NCI-H82 treated with DMSO at 0.1 percent for 48 hours (cell line): ENCODE measurements at regions not wholly inside any gene's neighbourhood (a gene's known extent, or its start where the extent isn't known, plus 50 kb on each side); places are given as distances from the start of the nearest gene placed in this dataset.
"Not testable (repeated sequence)": the region's sequence is repeated elsewhere in the genome, so short reads cannot be mapped to it uniquely, and the experiment has no call there.

Source experiments
- DNase-seq: peaks from one replicate; lab custom pipeline; 2025; ENCODE audit not compliant: unreplicated experiment; lab: John Stamatoyannopoulos, UW

DNA sequence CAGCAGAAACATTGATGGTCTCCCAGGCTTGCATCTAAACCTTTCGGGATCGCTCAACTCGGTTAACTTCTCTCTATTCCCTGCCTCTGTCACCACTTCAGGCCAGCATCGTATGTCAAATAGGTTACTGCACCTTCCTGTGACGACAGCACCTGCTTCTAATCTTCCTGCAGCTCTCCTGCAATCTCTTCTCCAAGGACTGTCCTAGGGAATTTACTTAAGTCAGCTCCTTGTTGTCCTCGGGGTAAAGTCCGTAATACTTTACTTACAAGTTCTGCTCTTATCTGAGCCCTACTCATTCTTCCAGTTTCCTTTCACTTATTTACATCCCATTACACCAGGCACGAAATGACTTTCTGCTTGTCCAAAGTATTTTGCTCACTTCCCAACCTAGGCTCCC lies 372.7 kb upstream of the AKR1E2 start:
- no peak for DNase-seq

DNA sequence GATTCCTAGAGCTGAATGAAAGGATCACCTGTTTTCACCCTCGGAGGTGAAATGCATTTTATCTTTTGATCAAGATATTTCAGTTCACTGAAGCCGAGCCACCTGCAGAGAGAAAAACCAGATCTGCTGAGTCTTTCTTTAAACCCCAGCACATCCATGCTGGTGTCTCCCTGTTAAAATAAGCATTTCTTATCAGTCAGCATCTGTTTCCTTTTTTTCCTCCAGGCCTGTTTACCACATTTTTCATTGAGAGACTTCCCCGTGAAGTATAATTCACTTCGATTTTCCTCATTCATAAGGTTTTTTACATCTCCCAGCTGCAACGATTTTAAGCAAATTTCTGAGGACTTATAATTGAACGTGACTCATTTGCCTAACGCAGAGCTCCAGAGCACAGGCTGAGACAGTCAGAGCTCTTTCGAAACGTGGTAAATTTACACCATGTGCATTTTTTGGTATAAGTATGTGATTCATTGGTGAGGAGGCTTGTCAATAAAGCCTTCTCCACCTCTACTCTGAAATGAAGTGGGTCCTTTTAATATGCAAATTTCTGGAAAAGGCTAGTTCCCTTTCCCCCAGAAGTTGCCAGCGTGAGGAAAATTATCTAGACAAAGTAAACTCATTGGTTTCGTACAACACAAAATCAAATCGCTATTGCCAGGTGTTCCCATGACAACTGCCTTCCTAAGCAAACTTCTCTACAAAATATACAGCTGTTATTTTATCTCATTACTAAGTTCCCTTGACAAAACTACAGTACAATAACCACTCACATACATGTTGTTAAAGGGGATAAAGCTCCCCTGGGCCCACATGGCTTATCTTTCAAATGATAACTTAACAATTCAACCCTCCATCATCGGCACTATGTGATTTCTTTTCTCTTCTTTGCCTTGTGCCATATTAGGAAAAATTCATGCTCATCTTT lies 374.8 kb upstream of the AKR1E2 start:
- DNase-seq: no peak

DNA sequence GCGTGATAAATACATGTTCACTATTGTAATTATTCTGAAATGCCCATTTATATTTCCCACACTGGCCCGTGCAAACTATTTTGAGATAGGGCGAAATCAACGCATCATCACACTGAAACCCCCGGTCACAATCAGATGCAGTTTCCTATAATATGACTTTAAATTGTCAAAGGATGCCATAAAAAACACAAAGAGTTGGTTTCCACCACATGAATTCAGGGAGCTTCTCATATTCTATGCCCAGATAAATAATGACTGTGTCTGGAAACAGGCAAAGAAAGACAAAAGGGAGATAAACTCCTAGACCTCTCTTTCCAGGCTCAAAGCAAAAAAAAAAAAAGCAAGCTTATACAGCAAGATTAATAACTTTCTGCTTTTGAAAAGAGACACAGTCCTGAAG lies 375.8 kb upstream of the AKR1E2 start:
- DNase-seq: no peak

DNA sequence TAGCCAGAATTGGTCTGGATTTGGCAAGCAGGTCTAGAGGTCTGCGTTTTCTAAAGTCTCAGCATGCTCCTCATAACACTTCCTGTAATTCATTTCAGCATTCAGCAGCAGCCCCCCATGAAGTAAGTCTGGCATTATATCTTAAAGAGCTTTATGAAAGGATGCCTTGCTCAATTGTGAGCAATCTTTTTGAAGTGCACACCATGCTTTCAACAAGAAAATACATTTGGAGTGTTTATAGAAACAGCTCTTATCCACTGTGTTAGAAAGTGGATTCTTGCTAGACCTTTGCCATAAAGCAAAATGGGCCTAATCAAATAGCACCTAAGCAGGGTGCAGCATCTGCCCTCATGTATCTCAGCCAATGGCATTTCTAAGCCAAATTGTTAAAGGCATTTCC lies 378.0 kb upstream of the AKR1E2 start:
- no peak for DNase-seq

DNA sequence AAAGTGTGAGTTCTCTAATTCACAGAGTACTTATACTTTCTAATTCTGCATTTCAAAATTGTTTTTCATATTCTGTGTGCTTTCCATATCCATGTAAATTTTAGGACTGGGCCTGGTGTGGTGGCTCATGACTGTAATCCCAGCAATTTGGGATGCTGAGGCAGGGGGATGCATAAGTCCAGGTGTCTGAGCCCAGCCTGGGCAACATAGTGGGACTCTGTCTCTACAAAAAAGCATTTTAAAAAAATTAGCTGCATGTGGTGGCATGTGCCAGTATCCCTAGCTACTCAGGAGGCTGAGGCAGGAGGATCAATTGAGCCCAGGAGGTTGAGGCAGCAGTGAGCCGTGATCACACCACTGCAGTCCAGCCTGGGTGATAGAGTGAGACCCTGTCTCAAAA lies 382.6 kb upstream of the AKR1E2 start:
- DNase-seq: no peak

DNA sequence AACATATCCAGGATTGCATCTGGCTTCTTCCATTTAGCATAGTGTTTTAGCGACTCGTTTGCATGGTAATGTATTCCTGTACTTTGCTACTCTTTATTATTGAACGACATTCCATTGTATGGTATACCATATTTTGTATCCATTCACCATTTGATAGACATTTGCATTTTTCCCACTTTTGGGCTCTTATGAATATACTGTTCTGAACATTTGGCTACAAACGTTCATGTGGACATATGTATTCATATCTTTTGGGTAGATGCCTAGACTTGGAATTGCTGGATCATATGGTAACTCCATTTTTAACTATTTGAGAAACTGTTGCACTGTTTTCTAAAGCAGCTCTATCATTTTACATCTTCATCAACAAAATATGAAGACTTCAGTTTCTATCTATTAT lies 383.7 kb upstream of the AKR1E2 start:
- no peak for DNase-seq

DNA sequence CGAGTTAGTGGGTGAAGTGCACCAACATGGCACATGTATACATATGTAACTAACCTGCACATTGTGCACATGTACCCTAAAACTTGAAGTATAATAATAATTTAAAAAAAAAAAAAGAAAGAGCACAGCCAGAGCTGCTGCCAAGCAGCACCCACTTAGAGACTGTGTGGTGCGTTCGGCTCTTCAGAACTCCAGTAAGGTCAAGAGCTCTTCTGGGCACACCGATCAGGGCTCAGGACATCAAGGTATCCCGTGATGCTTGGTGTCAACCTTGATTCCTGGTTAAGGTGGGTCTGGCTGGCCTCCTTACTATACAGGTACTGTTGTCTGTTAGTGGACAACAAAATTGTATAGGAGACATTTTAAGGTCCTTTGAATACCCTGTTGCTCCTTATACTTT lies 385.7 kb upstream of the AKR1E2 start:
- no peak for DNase-seq

DNA sequence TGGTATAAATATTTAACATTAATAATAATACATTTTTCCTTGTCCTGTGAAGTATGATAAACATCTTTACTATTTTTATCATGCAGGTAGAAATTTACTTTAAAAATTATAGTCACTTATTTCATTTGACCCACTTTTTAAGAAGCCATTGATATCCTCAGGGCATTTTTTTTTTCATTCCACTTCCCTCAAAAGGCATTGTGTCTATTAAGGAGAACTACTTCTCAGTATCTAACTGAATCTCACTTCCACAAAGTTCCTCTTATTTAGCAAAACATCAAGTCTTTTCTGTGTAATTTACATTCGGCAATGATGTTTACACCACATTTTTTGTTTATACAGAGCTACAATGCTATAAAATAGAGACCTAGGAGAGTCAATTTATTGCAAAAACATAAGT lies 388.2 kb upstream of the AKR1E2 start:
- DNase-seq: no peak

DNA sequence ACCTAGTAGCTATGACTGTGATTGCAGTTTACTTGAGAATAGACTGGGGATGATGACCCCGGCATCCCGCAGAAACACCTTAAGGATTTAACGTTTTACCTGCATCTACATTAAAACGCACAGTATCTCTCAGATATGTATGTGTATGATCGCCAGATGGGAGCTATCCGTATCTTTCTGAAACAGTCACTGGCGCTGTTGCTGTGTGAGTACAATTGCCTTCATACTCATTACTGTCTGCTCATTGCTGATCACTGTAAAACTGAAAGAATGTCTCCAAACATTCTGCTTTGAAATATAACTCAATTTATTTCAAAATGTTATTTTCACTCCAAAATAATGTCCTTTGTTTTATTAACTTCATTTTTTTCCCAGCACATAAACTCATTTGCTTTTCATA lies 388.9 kb upstream of the AKR1E2 start:
- DNase-seq: no peak

DNA sequence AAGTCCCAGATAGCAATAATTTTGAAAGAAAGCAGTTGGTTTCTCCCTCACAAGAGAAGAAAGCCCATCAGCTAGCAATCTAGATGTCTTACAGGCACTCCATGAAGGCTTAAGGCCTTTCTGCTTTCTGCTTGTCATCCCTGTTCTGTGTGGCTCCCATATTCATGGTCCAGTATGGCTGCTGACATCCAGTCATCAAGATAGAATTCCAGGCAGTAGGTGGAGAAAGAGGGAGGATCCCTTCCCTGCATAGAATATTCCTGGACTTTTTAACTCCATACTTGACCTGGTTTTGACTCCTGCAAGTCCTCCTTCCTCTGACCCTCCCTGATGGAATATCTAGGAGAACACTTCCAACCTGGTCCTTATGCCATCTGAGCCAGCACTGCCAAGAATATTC lies 389.9 kb upstream of the AKR1E2 start:
- no peak for DNase-seq

DNA sequence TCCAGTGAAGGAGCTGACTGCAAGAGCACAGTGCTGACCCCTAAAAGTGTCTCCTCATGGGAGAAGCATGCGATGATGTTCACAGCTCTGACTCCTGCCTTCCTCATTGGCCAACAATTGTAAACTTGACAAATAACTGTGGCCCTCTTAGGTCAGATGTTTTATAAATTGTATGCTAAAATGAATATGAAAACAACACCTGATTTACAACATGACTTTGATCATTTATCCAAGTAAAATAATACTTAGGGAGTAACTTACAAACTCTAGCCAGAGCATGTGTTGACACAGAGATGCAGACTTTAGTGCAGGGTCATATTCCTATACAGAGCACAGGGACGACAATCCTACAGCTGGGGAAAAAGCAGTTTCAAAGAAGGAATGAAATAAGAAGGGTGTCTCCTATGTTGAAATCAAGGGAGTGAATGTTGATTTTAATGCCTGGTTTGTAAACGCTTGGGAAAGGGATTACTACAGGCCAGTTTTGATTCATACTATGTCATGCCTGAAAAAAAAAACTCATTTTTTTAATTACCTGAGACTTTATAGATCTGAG lies 391.4 kb upstream of the AKR1E2 start:
- DNase-seq: no peak

DNA sequence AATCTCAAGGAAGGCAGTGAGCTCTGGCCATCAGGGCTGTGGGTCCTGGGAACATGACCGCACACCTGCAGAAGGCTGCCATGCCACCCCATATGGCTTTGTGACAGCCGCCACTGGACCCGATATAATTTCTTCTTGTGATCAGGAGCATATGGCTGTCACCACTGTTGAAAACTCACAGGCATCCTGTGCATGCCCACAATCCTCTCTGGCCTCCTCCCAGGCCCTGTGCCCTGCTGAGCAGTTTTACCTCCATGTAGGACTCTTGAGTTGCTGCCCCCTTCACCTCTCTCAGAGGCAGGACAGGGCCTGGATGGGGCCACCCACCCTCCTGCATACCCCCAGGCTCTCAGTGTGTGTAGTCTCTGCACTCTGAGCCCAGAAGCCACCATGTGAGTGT lies 391.9 kb upstream of the AKR1E2 start:
- no peak for DNase-seq

DNA sequence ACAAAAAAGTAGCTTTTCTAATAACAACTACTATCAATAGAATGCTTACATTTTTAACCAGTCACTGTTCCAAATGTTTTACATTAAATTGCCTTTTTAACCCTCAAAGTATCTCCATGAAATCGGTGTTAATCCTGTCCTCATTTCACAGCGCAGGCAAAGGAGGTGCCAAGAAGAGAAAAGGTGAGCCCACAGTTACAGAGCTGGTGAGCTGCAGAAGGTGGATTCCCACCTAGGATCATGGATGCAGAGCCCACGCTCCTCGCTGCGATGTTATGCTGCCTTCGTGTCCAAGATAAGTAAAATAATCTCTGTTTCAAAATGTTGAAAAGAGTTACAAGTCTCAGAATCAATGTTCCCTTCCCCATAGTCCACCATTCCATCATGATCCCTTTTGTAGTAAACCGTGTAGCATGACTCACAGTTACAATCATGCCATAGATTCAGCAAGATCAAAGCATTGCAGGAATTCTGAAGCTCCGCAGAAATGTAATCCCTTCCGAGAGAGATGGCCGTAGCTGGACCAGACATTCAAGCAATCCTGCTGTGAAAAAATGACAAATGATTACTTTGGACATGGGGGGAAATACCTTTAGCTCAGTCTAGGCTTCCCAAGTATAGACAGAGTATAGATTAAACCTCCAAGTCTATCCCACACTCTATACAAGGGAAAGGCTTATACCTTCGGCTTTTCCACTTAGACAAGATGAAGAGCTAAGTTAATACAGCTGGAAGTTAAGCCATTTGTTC lies 394.7 kb upstream of the AKR1E2 start:
- peak; percentile 20 for DNase-seq

DNA sequence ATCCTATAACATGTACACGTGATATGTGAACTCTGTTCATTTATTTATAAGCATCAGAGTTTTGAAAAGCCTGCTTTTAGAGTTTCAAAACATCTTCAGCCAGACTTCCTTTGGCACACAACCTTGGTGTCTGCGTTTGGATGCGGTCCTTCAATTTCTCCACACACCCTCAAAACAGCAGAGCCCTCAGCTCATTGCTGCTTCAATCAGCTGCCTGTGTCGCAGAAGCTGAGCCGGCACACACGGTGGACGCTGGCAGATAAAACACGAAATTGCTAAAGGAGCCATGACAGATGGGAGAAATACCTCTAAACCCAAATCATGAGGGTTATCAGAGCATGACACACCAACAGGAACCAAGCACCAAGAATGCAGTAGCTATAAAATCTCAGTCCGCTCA lies 396.4 kb upstream of the AKR1E2 start:
- no peak for DNase-seq

DNA sequence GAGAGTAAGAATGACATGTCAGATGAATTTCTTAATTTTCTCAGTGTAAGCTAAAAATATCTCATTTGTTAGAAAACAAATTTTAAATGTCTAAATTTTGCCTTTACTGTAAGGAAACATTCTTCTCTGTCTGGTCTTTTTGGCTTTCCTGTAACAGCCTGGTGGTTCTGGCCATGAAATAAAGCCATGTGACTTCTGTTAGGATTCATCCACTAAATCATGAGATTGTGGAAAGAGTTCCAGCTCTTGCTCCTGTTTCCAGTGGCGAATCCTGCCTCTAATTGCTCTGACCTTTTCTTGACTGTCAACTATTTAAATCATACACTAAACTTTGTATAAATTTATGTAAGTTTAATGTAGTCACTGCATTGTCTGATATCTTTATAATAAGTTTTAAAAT lies 398.5 kb upstream of the AKR1E2 start:
- DNase-seq: no peak

DNA sequence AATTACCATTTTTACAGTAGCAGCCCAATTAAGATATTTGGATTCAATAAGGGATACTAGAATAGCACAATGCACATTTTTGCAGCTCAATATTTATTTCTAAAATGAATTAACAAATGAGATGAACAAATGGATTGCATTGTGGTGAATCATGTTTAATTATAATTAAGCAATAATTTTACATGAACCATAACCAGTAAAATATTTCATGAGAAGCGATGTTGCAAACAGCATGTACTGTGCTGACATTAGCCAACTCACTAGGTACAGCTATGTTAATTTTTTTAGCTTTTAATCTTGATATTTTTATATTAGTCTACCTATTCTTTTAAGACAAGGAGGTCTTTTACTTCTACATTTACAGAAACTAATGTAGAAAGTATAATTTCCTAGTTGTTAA lies 399.1 kb upstream of the AKR1E2 start:
- no peak for DNase-seq

DNA sequence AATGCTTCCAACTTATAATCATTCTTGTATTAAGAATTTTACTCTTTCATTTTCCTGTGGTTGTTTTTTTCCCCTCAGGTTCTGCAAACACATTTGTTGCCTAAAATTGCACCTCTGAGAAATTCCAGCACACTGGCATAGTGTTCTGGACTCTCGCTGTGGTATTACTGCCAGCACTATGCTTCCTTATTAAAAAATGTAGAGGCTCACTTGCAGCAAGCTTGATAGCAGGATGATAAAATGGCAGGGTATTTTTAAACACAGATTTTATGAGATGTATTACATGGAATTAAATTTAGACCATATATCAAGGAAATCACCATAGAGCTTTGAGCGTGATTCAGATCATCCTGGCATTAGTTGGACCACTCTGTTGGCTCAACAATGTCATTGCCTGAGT lies 416.7 kb upstream of the AKR1E2 start:
- DNase-seq: no peak

DNA sequence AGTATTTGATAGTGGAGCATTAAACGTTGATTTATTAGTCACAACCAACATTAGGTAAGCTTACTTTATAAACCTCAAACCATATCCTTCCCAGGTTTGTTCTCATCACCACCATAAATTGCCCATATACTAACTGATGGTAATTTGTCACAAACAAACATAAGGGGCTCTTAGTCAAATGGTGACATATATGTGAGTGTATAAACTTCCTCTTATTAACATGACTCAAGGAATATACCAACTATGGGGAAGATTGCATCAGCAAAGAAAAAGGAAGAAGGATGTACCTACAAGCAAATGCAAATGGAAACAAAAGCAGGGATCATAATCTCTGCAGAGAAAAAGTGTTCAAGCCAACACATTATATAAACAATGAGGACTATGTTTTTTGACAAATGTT lies 418.2 kb upstream of the AKR1E2 start:
- no peak for DNase-seq

DNA sequence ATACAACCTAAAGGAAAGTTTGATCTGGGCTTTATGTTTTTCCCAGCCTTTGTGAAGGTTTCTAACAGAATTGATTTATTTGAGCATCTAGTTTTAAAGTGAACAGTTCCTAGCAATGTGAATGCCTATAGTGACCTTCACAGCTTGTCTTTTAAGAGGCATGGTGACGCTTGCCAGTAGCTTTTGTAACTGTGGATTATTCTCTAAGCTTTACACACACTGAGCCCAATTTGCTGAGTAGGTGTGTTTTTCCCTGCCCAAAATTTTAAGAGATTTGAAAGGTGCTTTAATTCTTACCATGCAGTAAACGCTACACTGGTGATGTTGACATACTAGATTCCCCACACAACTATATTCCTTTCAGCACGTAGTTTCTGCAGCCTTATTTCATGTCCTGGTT lies 420.2 kb upstream of the AKR1E2 start:
- no peak for DNase-seq

DNA sequence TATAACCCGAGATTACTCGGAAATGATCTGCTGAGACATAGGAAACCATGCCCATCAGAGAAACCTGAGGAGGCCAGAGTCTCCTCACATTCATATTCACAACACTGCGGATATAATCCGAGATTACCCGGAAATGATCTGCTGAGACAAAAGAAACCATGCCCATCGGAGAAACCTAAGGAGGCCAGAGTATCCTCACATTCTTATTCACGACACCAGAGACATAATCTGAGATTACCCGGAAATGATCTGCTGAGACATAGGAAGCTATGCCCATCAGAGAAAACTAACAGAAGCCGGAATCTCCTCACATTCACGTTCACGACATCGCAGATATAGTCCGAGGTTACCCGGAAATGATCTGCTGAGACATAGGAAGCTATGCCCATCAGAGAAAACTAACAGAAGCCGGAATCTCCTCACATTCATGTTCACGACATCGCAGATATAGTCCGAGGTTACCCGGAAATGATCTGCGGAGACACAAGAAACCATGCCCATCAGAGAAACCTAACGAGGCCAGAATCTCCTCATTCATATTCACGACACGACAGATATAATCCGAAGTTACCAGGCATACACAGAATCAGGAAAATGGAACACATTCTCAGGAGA lies 422.3 kb upstream of the AKR1E2 start:
- no peak for DNase-seq

DNA sequence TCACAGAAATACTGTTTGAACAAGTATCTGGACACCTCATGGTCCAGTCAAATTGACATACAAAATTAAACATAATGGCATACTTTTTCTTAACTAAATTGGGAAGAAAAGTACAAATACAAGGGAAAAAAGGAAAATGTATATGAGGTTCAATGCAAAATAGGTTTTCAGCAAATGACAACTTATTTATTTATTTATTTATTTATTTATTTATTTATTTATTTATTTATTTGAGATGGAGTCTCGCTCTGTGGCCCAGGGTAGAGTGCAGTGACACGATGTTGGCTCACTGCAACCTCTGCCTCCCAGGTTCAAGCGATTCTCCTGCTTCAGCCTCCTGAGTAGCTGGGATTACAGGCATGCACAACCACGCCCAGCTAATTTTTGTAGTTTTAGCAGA lies 424.9 kb upstream of the AKR1E2 start:
- not testable (repeated sequence) for DNase-seq

DNA sequence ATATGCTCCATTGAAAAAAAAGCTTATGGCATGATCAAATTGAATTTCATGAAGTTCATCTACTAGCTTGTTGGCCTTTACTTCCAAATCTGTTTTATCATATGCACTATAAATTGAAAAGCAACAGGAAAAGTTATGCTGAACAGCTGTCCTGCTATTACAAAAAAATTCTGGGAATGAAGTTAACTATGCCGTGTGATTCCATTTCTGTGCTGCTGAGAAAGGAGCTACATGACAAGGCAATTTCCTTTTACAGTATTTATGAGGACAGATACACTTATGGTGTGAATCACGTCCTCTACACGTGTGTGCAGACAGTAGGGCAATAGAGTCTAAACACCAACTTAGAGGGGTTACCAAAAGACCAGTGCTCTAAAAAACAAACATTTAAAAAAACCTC lies 426.5 kb upstream of the AKR1E2 start:
- no peak for DNase-seq
